Neutrophil (primary cell): ENCODE measurements at regions not wholly inside any gene's neighbourhood (a gene's known extent, or its start where the extent isn't known, plus 50 kb on each side); places are given as distances from the start of the nearest gene placed in this dataset.

Source experiments
- H3K27ac ChIP-seq: fragments of 200-600 bp; sonication (generic); 2 replicates; pipeline ENCODE4 v1.5.1; 2016; ENCODE audit warnings: mild to moderate bottlenecking, moderate library complexity
- H3K27me3 ChIP-seq: fragments of 200-600 bp; sonication (generic); 2 replicates; pipeline ENCODE4 v1.6.0; 2016; ENCODE audit warnings: mild to moderate bottlenecking
- H3K36me3 ChIP-seq: fragments of 200-600 bp; sonication (generic); 2 replicates; pipeline ENCODE4 v1.5.1; 2017
- H3K4me1 ChIP-seq, 2 experiments: fragments of 200-600 bp in 1 of 2; sonication (generic) in 1 of 2; 1 replicate in 1 of 2; 2 replicates in 1 of 2; pipeline versions ENCODE4 v1.5.1 to v1.6.1; 2013 to 2016; ENCODE audit warnings: low read depth in 1 of 2, low read length in 1 of 2, mild to moderate bottlenecking in 1 of 2, moderate library complexity in 1 of 2; ENCODE audit not compliant: control insufficient read depth in 1 of 2, insufficient read depth in 1 of 2
- H3K4me3 ChIP-seq, 2 experiments: fragments of 200-600 bp in 1 of 2; sonication (generic) in 1 of 2; 1 replicate in 1 of 2; 2 replicates in 1 of 2; pipeline ENCODE4 v1.5.1; 2013 to 2016; ENCODE audit warnings: low read depth in 1 of 2, low read length in 1 of 2, mild to moderate bottlenecking in 1 of 2, moderate library complexity in 1 of 2
- H3K9me3 ChIP-seq: fragments of 200-600 bp; sonication (generic); 2 replicates; pipeline ENCODE4 v1.5.1; 2016
- TF ChIP-seq, protein P1 (sequence below): fragments of 200-600 bp; sonication (generic); IDR thresholded peaks from 2 replicates; pipeline ENCODE4 v1.5.1; 2016; ENCODE audit warnings: antibody characterized with exemption

DNA sequence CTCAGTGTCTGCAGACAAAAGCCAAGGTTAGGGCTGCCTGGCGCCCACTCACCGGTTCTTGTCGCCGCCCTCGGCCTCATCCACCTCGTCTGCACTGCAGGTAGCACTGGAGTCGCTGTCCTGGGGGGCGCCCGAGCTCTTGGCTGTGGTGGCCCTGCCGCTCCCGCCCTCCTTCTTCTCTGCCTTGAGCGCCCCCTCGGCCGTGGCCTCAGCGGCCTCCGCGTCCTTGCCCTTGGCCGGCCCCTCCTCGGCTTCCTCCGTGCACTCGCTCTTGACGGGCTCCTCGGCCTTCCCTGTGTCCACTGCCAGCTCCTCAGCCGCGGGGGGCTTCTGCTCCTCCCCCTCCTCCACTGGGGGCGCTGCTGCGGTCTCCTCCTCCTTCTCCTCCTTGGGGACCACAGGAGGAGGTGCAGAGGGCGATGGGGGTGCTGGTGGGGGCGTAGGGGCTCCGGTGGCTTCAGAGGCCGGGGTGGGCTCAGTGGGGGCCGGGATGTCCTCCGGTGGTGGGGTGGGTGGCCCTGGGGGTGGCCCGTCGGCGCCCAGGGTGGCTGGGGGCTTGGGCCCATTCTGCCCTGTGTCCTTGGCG lies 77.2 kb downstream of the RFLNA start:
- Histone ChIP-seq H3K4me3 (no peak overlapping the region), H3K27ac (no peak overlapping the region), H3K9me3 (no peaks in the 10 kb centered on the region), H3K27me3 (no peaks in the 10 kb centered on the region), H3K36me3 (peaks cover 68% of the 10 kb centered on the region), H3K4me1 (no peaks in the 10 kb centered on the region)
- TF ChIP-seq, protein P1, sequence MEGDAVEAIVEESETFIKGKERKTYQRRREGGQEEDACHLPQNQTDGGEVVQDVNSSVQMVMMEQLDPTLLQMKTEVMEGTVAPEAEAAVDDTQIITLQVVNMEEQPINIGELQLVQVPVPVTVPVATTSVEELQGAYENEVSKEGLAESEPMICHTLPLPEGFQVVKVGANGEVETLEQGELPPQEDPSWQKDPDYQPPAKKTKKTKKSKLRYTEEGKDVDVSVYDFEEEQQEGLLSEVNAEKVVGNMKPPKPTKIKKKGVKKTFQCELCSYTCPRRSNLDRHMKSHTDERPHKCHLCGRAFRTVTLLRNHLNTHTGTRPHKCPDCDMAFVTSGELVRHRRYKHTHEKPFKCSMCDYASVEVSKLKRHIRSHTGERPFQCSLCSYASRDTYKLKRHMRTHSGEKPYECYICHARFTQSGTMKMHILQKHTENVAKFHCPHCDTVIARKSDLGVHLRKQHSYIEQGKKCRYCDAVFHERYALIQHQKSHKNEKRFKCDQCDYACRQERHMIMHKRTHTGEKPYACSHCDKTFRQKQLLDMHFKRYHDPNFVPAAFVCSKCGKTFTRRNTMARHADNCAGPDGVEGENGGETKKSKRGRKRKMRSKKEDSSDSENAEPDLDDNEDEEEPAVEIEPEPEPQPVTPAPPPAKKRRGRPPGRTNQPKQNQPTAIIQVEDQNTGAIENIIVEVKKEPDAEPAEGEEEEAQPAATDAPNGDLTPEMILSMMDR, result no peak

DNA sequence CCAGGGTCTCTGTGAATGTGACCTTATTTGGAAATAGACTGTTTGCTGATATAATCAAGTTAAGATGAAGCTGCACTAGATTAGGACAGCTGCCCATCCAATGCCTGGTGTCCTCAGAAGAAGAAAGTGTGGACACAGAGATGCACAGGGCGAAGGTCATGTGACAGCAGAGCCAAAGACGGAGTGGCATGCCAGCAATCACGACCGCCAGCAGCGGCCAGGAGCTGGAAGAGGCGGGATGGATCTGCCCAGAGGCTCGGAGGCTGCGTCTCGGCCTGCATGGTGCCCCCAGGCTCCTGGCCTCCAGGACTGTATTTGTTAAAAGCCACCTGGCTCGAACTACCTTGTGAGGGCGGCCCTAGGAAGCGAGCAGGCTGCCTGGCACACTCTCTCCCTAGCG lies 76.5 kb downstream of the RFLNA start:
- Histone ChIP-seq H3K4me1 (no peaks in the 10 kb centered on the region), H3K27ac (no peak overlapping the region), H3K9me3 (no peaks in the 10 kb centered on the region), H3K27me3 (no peaks in the 10 kb centered on the region), H3K4me3 (no peak overlapping the region), H3K36me3 (peaks cover 61% of the 10 kb centered on the region)
- TF ChIP-seq, protein P1, result no peak

DNA sequence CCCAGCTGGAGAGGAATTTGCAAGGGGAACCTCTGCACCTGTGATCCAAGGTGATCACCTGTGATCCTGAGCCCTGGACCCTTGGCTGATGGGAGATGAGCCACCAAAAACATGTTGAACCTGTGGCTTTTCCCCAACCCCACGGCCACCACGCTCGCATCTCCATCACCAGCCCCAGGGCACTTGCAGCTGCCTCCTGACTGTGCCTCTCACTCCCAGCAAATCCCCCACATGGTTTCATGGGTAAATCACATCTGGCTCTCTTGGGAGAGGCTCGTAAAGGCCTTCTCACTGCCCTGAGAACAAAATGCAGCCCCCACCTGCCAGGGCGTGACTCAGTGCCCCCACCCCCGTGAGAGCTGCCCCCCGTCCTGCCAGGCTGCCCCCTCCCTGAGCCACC lies 76.0 kb downstream of the RFLNA start:
- Histone ChIP-seq H3K27ac (no peak overlapping the region), H3K4me1 (no peaks in the 10 kb centered on the region), H3K9me3 (no peaks in the 10 kb centered on the region), H3K36me3 (peaks cover 57% of the 10 kb centered on the region), H3K27me3 (no peaks in the 10 kb centered on the region), H3K4me3 (no peak overlapping the region)
- TF ChIP-seq, protein P1, result no peak

GRCh38 chr12:124370384-124370783 lies 75.5 kb downstream of the RFLNA start:
- Histone ChIP-seq H3K27ac (no peak overlapping the region), H3K27me3 (no peaks in the 10 kb centered on the region), H3K4me1 (no peaks in the 10 kb centered on the region), H3K4me3 (no peak overlapping the region), H3K36me3 (peaks cover 53% of the 10 kb centered on the region), H3K9me3 (no peaks in the 10 kb centered on the region)
- TF ChIP-seq, protein P1, result no peak

- no peaks in the 10 kb centered on the region for H3K4me1 ChIP-seq
- TF ChIP-seq, protein P1, result no peak
Observed at GRCh38 chr12:124369827-124370378, 75.0 kb downstream of the RFLNA start.

More at GRCh38 chr12:124369827-124370378, 75.0 kb downstream of the RFLNA start:
- H3K27ac ChIP-seq, result no peak overlapping the region
- no peak overlapping the region for H3K4me3 ChIP-seq
- no peaks in the 10 kb centered on the region for H3K27me3 ChIP-seq
- H3K36me3 ChIP-seq, result peaks cover 53% of the 10 kb centered on the region
- H3K9me3 ChIP-seq, result no peaks in the 10 kb centered on the region
